Activated CD8-positive, alpha-beta T cell treated with anti-CD3 and anti-CD28 coated beads, Interleukin-2, amount 10 ng/mL, durations not matched to agents 7 days and 5 days (primary cell): ENCODE measurements at regions not wholly inside any gene's neighbourhood (a gene's known extent, or its start where the extent isn't known, plus 50 kb on each side); places are given as distances from the start of the nearest gene placed in this dataset.
"Not testable (repeated sequence)": the region's sequence is repeated elsewhere in the genome, so short reads cannot be mapped to it uniquely, and the experiment has no call there.

Experiments
- ATAC-seq: fragments of 150-1000 bp; cut with Tn5 transposase; one replicate; pipeline ENCODE4 v1.10.0; 2021; ENCODE audit warnings: moderate library complexity
- CTCF ChIA-PET: fragments of 350-600 bp; sonication (Branson Sonifier 250); formaldehyde crosslinking; loops from one replicate; lab custom pipeline; 2021; ENCODE audit warnings: antibody characterized with exemption; lab: Charles Lee
- POLR2A ChIA-PET: fragments of 350-600 bp; sonication (Branson Sonifier 250); formaldehyde crosslinking; loops from one replicate; lab custom pipeline; 2021; ENCODE audit warnings: antibody characterized with exemption; lab: Charles Lee
- DNase-seq: peaks from one replicate; pipeline ENCODE4 v3.0.0-alpha.2; 2020
- H3K27ac Mint-ChIP-seq: one replicate; pipeline ENCODE4 v1.8.0; 2021; ENCODE audit warnings: mild to moderate bottlenecking, mixed read lengths
- H3K27me3 Mint-ChIP-seq: one replicate; pipeline ENCODE4 v1.8.0; 2021; ENCODE audit warnings: low read depth, mixed read lengths
- H3K36me3 Mint-ChIP-seq: one replicate; pipeline ENCODE4 v1.8.0; 2021; ENCODE audit warnings: low read depth, mixed read lengths
- H3K4me1 Mint-ChIP-seq: one replicate; pipeline ENCODE4 v1.8.0; 2021; ENCODE audit warnings: low read depth, mixed read lengths
- H3K4me3 Mint-ChIP-seq: one replicate; pipeline ENCODE4 v1.8.0; 2021; ENCODE audit warnings: mild to moderate bottlenecking, mixed read lengths
- H3K9me3 Mint-ChIP-seq: one replicate; pipeline ENCODE4 v1.8.0; 2022; ENCODE audit warnings: mixed read lengths; ENCODE audit not compliant: insufficient read depth

GRCh38 chr5:42259914-42260313 is 163.3 kb upstream of the GHR start:
- H3K27me3 Mint-ChIP-seq, ATAC-seq, H3K27ac Mint-ChIP-seq, H3K4me1 Mint-ChIP-seq, H3K4me3 Mint-ChIP-seq, POLR2A ChIA-PET, CTCF ChIA-PET, DNase-seq, H3K36me3 Mint-ChIP-seq, H3K9me3 Mint-ChIP-seq: not testable (repeated sequence)

GRCh38 chr5:42267091-42267490 is 156.1 kb upstream of the GHR start:
- Mint-ChIP-seq H3K9me3 (no peaks in the 10 kb centered on the region), H3K4me3 (no peak overlapping the region), H3K4me1 (no peaks in the 10 kb centered on the region), H3K36me3 (no peaks in the 10 kb centered on the region), H3K27me3 (no peaks in the 10 kb centered on the region), H3K27ac (no peak overlapping the region)
- ChIA-PET POLR2A (no interaction called here), CTCF (no interaction called here)
- no peak for ATAC-seq
- no peak for DNase-seq

GRCh38 chr5:42268170-42268569 is 155.1 kb upstream of the GHR start:
- ATAC-seq, H3K4me3 Mint-ChIP-seq, H3K4me1 Mint-ChIP-seq, H3K27ac Mint-ChIP-seq, H3K27me3 Mint-ChIP-seq, POLR2A ChIA-PET, DNase-seq, H3K9me3 Mint-ChIP-seq, H3K36me3 Mint-ChIP-seq, CTCF ChIA-PET: not testable (repeated sequence)

- Mint-ChIP-seq H3K4me1 (no peaks in the 10 kb centered on the region), H3K27me3 (no peaks in the 10 kb centered on the region), H3K27ac (peak overlapping the region; percentile 9), H3K9me3 (no peaks in the 10 kb centered on the region), H3K36me3 (no peaks in the 10 kb centered on the region), H3K4me3 (no peak overlapping the region)
- ChIA-PET CTCF (no interaction called here), POLR2A (no interaction called here)
- no peak for DNase-seq
- no peak for ATAC-seq
Measured at GRCh38 chr5:42268630-42269029, 154.6 kb upstream of the GHR start.

- Mint-ChIP-seq H3K27ac (no peak overlapping the region), H3K4me3 (no peak overlapping the region), H3K9me3 (no peaks in the 10 kb centered on the region), H3K27me3 (no peaks in the 10 kb centered on the region), H3K36me3 (no peaks in the 10 kb centered on the region), H3K4me1 (no peaks in the 10 kb centered on the region)
- CTCF ChIA-PET = no interaction called here
- ATAC-seq (no peak), DNase-seq (no peak)
- POLR2A ChIA-PET = no interaction called here
Measured at GRCh38 chr5:42270771-42271170, 152.5 kb upstream of the GHR start.

GRCh38 chr5:42274913-42275312 is 148.3 kb upstream of the GHR start:
- no peaks in the 10 kb centered on the region for H3K9me3 Mint-ChIP-seq
- H3K27me3 Mint-ChIP-seq = no peaks in the 10 kb centered on the region
- no peaks in the 10 kb centered on the region for H3K4me1 Mint-ChIP-seq
- H3K27ac Mint-ChIP-seq = no peak overlapping the region
- no peaks in the 10 kb centered on the region for H3K36me3 Mint-ChIP-seq
- CTCF ChIA-PET = no interaction called here
- DNase-seq = no peak
- no peak overlapping the region for H3K4me3 Mint-ChIP-seq
- POLR2A ChIA-PET = no interaction called here
- no peak for ATAC-seq

GRCh38 chr5:42277293-42277692 is 145.9 kb upstream of the GHR start:
- no peak overlapping the region for H3K4me3 Mint-ChIP-seq
- CTCF ChIA-PET = no interaction called here
- no peaks in the 10 kb centered on the region for H3K9me3 Mint-ChIP-seq
- POLR2A ChIA-PET = no interaction called here
- no peak overlapping the region for H3K27ac Mint-ChIP-seq
- no peak for DNase-seq
- no peak for ATAC-seq
- H3K4me1 Mint-ChIP-seq = no peaks in the 10 kb centered on the region
- no peaks in the 10 kb centered on the region for H3K36me3 Mint-ChIP-seq
- H3K27me3 Mint-ChIP-seq = no peaks in the 10 kb centered on the region

- POLR2A ChIA-PET = no interaction called here
Measured at GRCh38 chr5:42284584-42284983, 138.7 kb upstream of the GHR start.

GRCh38 chr5:42285230-42285629 is 138.0 kb upstream of the GHR start:
- Mint-ChIP-seq H3K27me3 (no peaks in the 10 kb centered on the region), H3K4me3 (no peak overlapping the region), H3K9me3 (no peaks in the 10 kb centered on the region), H3K27ac (no peak overlapping the region), H3K36me3 (no peaks in the 10 kb centered on the region), H3K4me1 (no peaks in the 10 kb centered on the region)
- no peak for ATAC-seq
- DNase-seq = no peak
- ChIA-PET CTCF (no interaction called here), POLR2A (no interaction called here)

More at GRCh38 chr5:42284584-42284983, 138.7 kb upstream of the GHR start:
- H3K9me3 Mint-ChIP-seq = no peaks in the 10 kb centered on the region
- H3K4me1 Mint-ChIP-seq = no peaks in the 10 kb centered on the region
- no peak overlapping the region for H3K27ac Mint-ChIP-seq
- ATAC-seq = no peak
- no peak overlapping the region for H3K4me3 Mint-ChIP-seq
- CTCF ChIA-PET = no interaction called here
- H3K36me3 Mint-ChIP-seq = no peaks in the 10 kb centered on the region
- H3K27me3 Mint-ChIP-seq = no peaks in the 10 kb centered on the region
- DNase-seq = no peak

- H3K4me3 Mint-ChIP-seq = no peak overlapping the region
- H3K27ac Mint-ChIP-seq = no peak overlapping the region
- no peaks in the 10 kb centered on the region for H3K4me1 Mint-ChIP-seq
- no peaks in the 10 kb centered on the region for H3K36me3 Mint-ChIP-seq
- ATAC-seq (no peak), DNase-seq (no peak)
- ChIA-PET POLR2A (no interaction called here), CTCF (no interaction called here)
- peaks cover 8% of the 10 kb centered on the region for H3K9me3 Mint-ChIP-seq
- no peaks in the 10 kb centered on the region for H3K27me3 Mint-ChIP-seq
Measured at GRCh38 chr5:42300496-42300895, 122.7 kb upstream of the GHR start.

- no peak overlapping the region for H3K27ac Mint-ChIP-seq
- H3K36me3 Mint-ChIP-seq = no peaks in the 10 kb centered on the region
- H3K9me3 Mint-ChIP-seq = peaks cover 8% of the 10 kb centered on the region
- ChIA-PET CTCF (no interaction called here), POLR2A (no interaction called here)
- no peak for ATAC-seq
- no peaks in the 10 kb centered on the region for H3K27me3 Mint-ChIP-seq
- H3K4me3 Mint-ChIP-seq = no peak overlapping the region
- H3K4me1 Mint-ChIP-seq = no peaks in the 10 kb centered on the region
- DNase-seq = no peak
Measured at GRCh38 chr5:42301349-42301748, 121.9 kb upstream of the GHR start.

- no peaks in the 10 kb centered on the region for H3K36me3 Mint-ChIP-seq
- no peaks in the 10 kb centered on the region for H3K4me1 Mint-ChIP-seq
- no peak overlapping the region for H3K4me3 Mint-ChIP-seq
- POLR2A ChIA-PET = no interaction called here
- no peak overlapping the region for H3K27ac Mint-ChIP-seq
- ATAC-seq = no peak
- peaks cover under 1% of the 10 kb centered on the region for H3K9me3 Mint-ChIP-seq
- CTCF ChIA-PET = no interaction called here
- no peak for DNase-seq
- no peaks in the 10 kb centered on the region for H3K27me3 Mint-ChIP-seq
Measured at GRCh38 chr5:42302186-42302585, 121.1 kb upstream of the GHR start.

GRCh38 chr5:42306287-42306686 is 117.0 kb upstream of the GHR start:
- H3K4me1 Mint-ChIP-seq = no peaks in the 10 kb centered on the region
- H3K36me3 Mint-ChIP-seq = no peaks in the 10 kb centered on the region

More at GRCh38 chr5:42306287-42306686, 117.0 kb upstream of the GHR start:
- no peaks in the 10 kb centered on the region for H3K9me3 Mint-ChIP-seq
- H3K27ac Mint-ChIP-seq = no peak overlapping the region
- H3K27me3 Mint-ChIP-seq = no peaks in the 10 kb centered on the region
- POLR2A ChIA-PET = no interaction called here
- DNase-seq (no peak), ATAC-seq (no peak)
- CTCF ChIA-PET = no interaction called here
- H3K4me3 Mint-ChIP-seq = no peak overlapping the region
